K562 (cell line): ENCODE measurements at regions not wholly inside any gene's neighbourhood (a gene's known extent, or its start where the extent isn't known, plus 50 kb on each side); places are given as distances from the start of the nearest gene placed in this dataset.

Experiments
- ATAC-seq: fragments of 200-7000 bp; cut with Tn5 transposase; 3 replicates; pipeline ENCODE4 v1.9.1; 2020; ENCODE audit warnings: moderate library complexity
- BruUV-seq: library from RNA; stranded (reverse); fragments of 400-500 nt; replicated peaks from 2 replicates; lab custom pipeline; 2021; lab: Mats Ljungman, UMichigan
- CTCF ChIA-PET: fragments of 300-600 bp; formaldehyde crosslinking; extraction: SDS; loops from one replicate; lab custom pipeline; 2021; ENCODE audit warnings: low intra/inter-chr PET ratio; lab: Yijun Ruan, JAX
- POLR2A ChIA-PET: fragments of 300-600, 350-650 bp; sonication (Branson Sonifier 250); formaldehyde crosslinking; extraction: SDS; loops from one replicate; lab custom pipeline; 2021; ENCODE audit warnings: antibody characterized with exemption, inconsistent platforms; lab: Yijun Ruan, JAX
- DNase-seq, 4 experiments: peaks; one replicate each; pipeline versions ENCODE4 v3.0.0 to v3.0.0-alpha.2; 2011 to 2018; ENCODE audit warnings: low spot score in 3 of 4, mixed read lengths in 3 of 4; ENCODE audit errors: extremely low read depth in 1 of 4
- FAIRE-seq: peaks from 2 replicates; lab custom pipeline; 2011; peaks lifted over from hg19 to GRCh38; lab: Jason Lieb, UNC
- H2AFZ ChIP-seq: 2 replicates; pipeline ENCODE4 v1.6.0; 2011; ENCODE audit warnings: low read depth, low read length, control low read depth, inconsistent platforms
- H3K27ac ChIP-seq: fragments of 200-600 bp; 3 replicates; pipeline ENCODE4 v1.8.0; 2011; ENCODE audit warnings: low read depth, mild to moderate bottlenecking, control low read depth, inconsistent platforms, low read length, moderate library complexity, mixed read lengths; ENCODE audit errors: extremely low read depth
- H3K27me3 ChIP-seq, 2 experiments: fragments of 300-600 bp in 1 of 2; 2 replicates in 1 of 2; 3 replicates in 1 of 2; pipeline versions ENCODE4 v1.6.0 to v1.8.0; 2011; ENCODE audit warnings: inconsistent platforms in 2 of 2, low read length in 2 of 2, mild to moderate bottlenecking in 1 of 2, mixed read lengths in 1 of 2, moderate library complexity in 1 of 2; ENCODE audit not compliant: control insufficient read depth in 2 of 2, insufficient read depth in 2 of 2
- H3K36me3 ChIP-seq: fragments of 300-600 bp; 3 replicates; pipeline ENCODE4 v1.8.0; 2011; ENCODE audit warnings: mild to moderate bottlenecking, low read length, inconsistent platforms; ENCODE audit not compliant: control insufficient read depth, insufficient read depth
- H3K4me1 ChIP-seq, 2 experiments: fragments of 200-600 bp in 1 of 2; replicated peaks in 1 of 2; 2 replicates in 1 of 2; 3 replicates in 1 of 2; pipeline versions ENCODE4 v1.5.1 to v1.8.0; 2011; ENCODE audit warnings: inconsistent platforms in 2 of 2, low read length in 2 of 2, mild to moderate bottlenecking in 1 of 2, mixed read lengths in 1 of 2, moderate library complexity in 1 of 2; ENCODE audit not compliant: control insufficient read depth in 2 of 2, insufficient read depth in 2 of 2
- H3K4me2 ChIP-seq: 2 replicates; pipeline ENCODE4 v1.6.1; 2011; ENCODE audit warnings: low read length, control low read depth, inconsistent platforms, mixed read lengths; ENCODE audit not compliant: insufficient read depth
- H3K4me3 ChIP-seq: fragments of 200-600 bp; sonication (generic), shearing (Covaris generic); 2 replicates; pipeline ENCODE4 v1.5.1; 2016; ENCODE audit warnings: control low read depth, inconsistent platforms
- H3K79me2 ChIP-seq: fragments of 200-600 bp; 3 replicates; pipeline ENCODE4 v1.8.0; 2011; ENCODE audit warnings: low read length, inconsistent platforms; ENCODE audit not compliant: control insufficient read depth, insufficient read depth
- H3K9ac ChIP-seq, 2 experiments: 2 replicates each; pipeline versions ENCODE4 v1.6.0 to v1.6.1; 2011; ENCODE audit warnings: low read depth in 2 of 2, low read length in 2 of 2, control low read depth in 1 of 2, inconsistent platforms in 1 of 2, mild to moderate bottlenecking in 1 of 2, mixed read lengths in 1 of 2; ENCODE audit not compliant: insufficient read depth in 1 of 2
- H3K9me1 ChIP-seq: one replicate; pipeline ENCODE4 v1.6.0; 2011; ENCODE audit warnings: inconsistent platforms, mild to moderate bottlenecking, low read length, moderate library complexity; ENCODE audit not compliant: control insufficient read depth, insufficient read depth
- H3K9me3 ChIP-seq: replicated peaks from 2 replicates; pipeline ENCODE4 v1.5.1; 2011; ENCODE audit warnings: low read depth, low read length, inconsistent platforms; ENCODE audit not compliant: control insufficient read depth, insufficient read depth
- H4K20me1 ChIP-seq: replicated peaks from 2 replicates; pipeline ENCODE4 v1.6.1; 2011; ENCODE audit warnings: low read length, inconsistent platforms, mixed read lengths; ENCODE audit not compliant: control insufficient read depth, insufficient read depth
- CBX2 ChIP-seq: fragments of 200-600 bp; sonication (generic); IDR thresholded peaks from one replicate; pipeline ENCODE4 v1.6.1; 2012; ENCODE audit warnings: mild to moderate bottlenecking, low read length, inconsistent platforms; ENCODE audit not compliant: insufficient read depth, poor library complexity, severe bottlenecking
- FOXK1 ChIP-seq: sonication (generic); formaldehyde crosslinking; IDR thresholded peaks from 2 replicates; pipeline ENCODE4 v1.8.0; 2022; ENCODE audit warnings: missing genetic modification reagents, mild to moderate bottlenecking, borderline replicate concordance
- NCOA1 ChIP-seq: fragments of 450-650 bp; IDR thresholded peaks from 2 replicates; pipeline ENCODE4 v1.6.1; 2016; ENCODE audit warnings: low read depth
- NR1H2 ChIP-seq: sonication (generic); formaldehyde crosslinking; IDR thresholded peaks from 2 replicates; pipeline ENCODE4 v1.4.0; 2020; ENCODE audit warnings: mild to moderate bottlenecking, missing genetic modification reagents
- RAD21 ChIP-seq, 2 experiments: fragments of 250-450 bp in 1 of 2; fragments of 450-650 bp in 1 of 2; sonication (Bioruptor Pico) in 1 of 2; formaldehyde crosslinking in 1 of 2; IDR thresholded peaks in 1 of 2; conservative IDR thresholded peaks in 1 of 2; 2 replicates each; pipeline versions ENCODE4 v1.4.0 to v1.8.0; 2020 to 2022; ENCODE audit warnings: mild to moderate bottlenecking in 2 of 2, moderate library complexity in 1 of 2
- ZBED1 ChIP-seq: IDR thresholded peaks from 2 replicates; pipeline ENCODE4 v1.6.1; 2014
- WGBS: fragments of 100-300 bp; shearing (Covaris generic); methylation state at CpG from one replicate; pipeline ENCODE4 v1.1.6; 2016; ENCODE audit warnings: low coverage, mixed read lengths; ENCODE audit not compliant: insufficient coverage; ENCODE audit errors: missing lambda C conversion rate; 5-methylcytosine and 5-hydroxymethylcytosine counted together
- in situ Hi-C: fragments of 300-500 bp; cut with MboI; formaldehyde crosslinking; loops from 4 replicates; pipeline ENCODE4 v1.15.0; 2018; ENCODE audit warnings: inconsistent platforms, mixed read lengths
- intact Hi-C: fragments of 100-400 bp; cut with micrococcal nuclease; formaldehyde crosslinking; loops from 2 replicates; pipeline ENCODE4 v1.14.2; 2022
- TF ChIP-seq, protein P1 (sequence below): sonication (generic); formaldehyde crosslinking; IDR thresholded peaks from 2 replicates; pipeline ENCODE4 v1.8.1; 2023; ENCODE audit warnings: mild to moderate bottlenecking, missing genetic modification reagents
- TF ChIP-seq, protein P2 (sequence below), 2 experiments: fragments of 450-650 bp in 1 of 2; sonication (generic) in 1 of 2; formaldehyde crosslinking in 1 of 2; IDR thresholded peaks in 1 of 2; conservative IDR thresholded peaks in 1 of 2; 2 replicates each; pipeline versions ENCODE4 v1.6.1 to v1.8.1; 2016 to 2023; ENCODE audit warnings: mild to moderate bottlenecking in 2 of 2, moderate library complexity in 2 of 2, inconsistent platforms in 1 of 2, missing genetic modification reagents in 1 of 2

GRCh38 chr2:172354347-172354746 is 73.0 kb upstream of the ITGA6 start:
- ChIA-PET POLR2A (no interaction called here), CTCF (no interaction called here)
- DNase-seq (no peak), FAIRE-seq (no peak), ATAC-seq (no peak)
- H4K20me1 ChIP-seq: no peaks in the 10 kb centered on the region
- H3K27me3 ChIP-seq: peaks cover 0 to 12% of the 10 kb centered on the region in 2 experiments; a peak in 3 of 5 replicates
- H3K9me1 ChIP-seq: no peaks in the 10 kb centered on the region
- intact Hi-C loops (no loop called here), in situ Hi-C loops (no loop called here)
- no peak overlapping the region for H3K27ac ChIP-seq
- H3K4me1 ChIP-seq: no peaks in the 10 kb centered on the region
- no peaks in the 10 kb centered on the region for H3K9me3 ChIP-seq
- no peaks in the 10 kb centered on the region for H3K36me3 ChIP-seq
- no peak overlapping the region for H3K4me3 ChIP-seq
- no TSS peak for BruUV-seq
- 0% methylated on average over 5 of the region's 5 CpGs for WGBS
- H2AFZ ChIP-seq: no peak overlapping the region
- no peak overlapping the region for H3K9ac ChIP-seq
- H3K4me2 ChIP-seq: no peak overlapping the region
- no peaks in the 10 kb centered on the region for H3K79me2 ChIP-seq
- TF ChIP-seq, protein P1, sequence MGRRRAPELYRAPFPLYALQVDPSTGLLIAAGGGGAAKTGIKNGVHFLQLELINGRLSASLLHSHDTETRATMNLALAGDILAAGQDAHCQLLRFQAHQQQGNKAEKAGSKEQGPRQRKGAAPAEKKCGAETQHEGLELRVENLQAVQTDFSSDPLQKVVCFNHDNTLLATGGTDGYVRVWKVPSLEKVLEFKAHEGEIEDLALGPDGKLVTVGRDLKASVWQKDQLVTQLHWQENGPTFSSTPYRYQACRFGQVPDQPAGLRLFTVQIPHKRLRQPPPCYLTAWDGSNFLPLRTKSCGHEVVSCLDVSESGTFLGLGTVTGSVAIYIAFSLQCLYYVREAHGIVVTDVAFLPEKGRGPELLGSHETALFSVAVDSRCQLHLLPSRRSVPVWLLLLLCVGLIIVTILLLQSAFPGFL: no peak
- TF ChIP-seq FOXK1 (CRISPR knock-in tag) (no peak), NCOA1 (no peak), CBX2 (no peak), RAD21 (CRISPR knock-in tag; conservative IDR thresholded peaks at IDR 0.05 in 1 of 2, IDR thresholded peaks at IDR 0.05 in 1 of 2) (no peak), ZBED1 (no peak), NR1H2 (CRISPR knock-in tag) (no peak)
- TF ChIP-seq, protein P2, sequence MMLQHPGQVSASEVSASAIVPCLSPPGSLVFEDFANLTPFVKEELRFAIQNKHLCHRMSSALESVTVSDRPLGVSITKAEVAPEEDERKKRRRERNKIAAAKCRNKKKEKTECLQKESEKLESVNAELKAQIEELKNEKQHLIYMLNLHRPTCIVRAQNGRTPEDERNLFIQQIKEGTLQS (IDR thresholded peaks at IDR 0.05): no peak
- TF ChIP-seq, protein P2 (CRISPR knock-in tag; conservative IDR thresholded peaks at IDR 0.05): no peak
